GM12878 (cell line): ENCODE measurements at regions not wholly inside any gene's neighbourhood (a gene's known extent, or its start where the extent isn't known, plus 50 kb on each side); places are given as distances from the start of the nearest gene placed in this dataset.

ENCODE experiments used
- CEBPZ ChIP-seq: fragments of 150-350 bp; IDR thresholded peaks from 2 replicates; pipeline ENCODE4 v1.6.1; 2016; ENCODE audit warnings: low read depth, low read length
- E4F1 ChIP-seq: fragments of 450-650 bp; IDR thresholded peaks from 2 replicates; pipeline ENCODE4 v1.6.1; 2018; ENCODE audit warnings: borderline replicate concordance, mild to moderate bottlenecking; ENCODE audit not compliant: partially characterized antibody
- EED ChIP-seq: sonication (generic); IDR thresholded peaks from 2 replicates; pipeline ENCODE4 v1.6.1; 2016; ENCODE audit warnings: antibody characterized with exemption, low read depth
- HDAC2 ChIP-seq: fragments of 200-600 bp; sonication (generic); IDR thresholded peaks from 2 replicates; pipeline ENCODE4 v1.6.1; 2017
- RCOR1 ChIP-seq: conservative IDR thresholded peaks from 2 replicates; pipeline ENCODE4 v1.6.1; 2012; ENCODE audit warnings: low read depth, low read length, improper control_type of control experiment
- YY1 ChIP-seq: IDR thresholded peaks from 2 replicates; pipeline ENCODE4 v1.6.1; 2011; ENCODE audit warnings: low read depth, mild to moderate bottlenecking, low read length
- TF ChIP-seq, protein P1 (sequence below): fragments of 450-650 bp; IDR thresholded peaks from 2 replicates; pipeline ENCODE4 v1.6.1; 2017; ENCODE audit warnings: antibody characterized with exemption, mild to moderate bottlenecking, moderate library complexity

GRCh38 chr3:71926616-71927015 is 141.7 kb upstream of the PROK2 start (continued):
- TF ChIP-seq, protein P1, sequence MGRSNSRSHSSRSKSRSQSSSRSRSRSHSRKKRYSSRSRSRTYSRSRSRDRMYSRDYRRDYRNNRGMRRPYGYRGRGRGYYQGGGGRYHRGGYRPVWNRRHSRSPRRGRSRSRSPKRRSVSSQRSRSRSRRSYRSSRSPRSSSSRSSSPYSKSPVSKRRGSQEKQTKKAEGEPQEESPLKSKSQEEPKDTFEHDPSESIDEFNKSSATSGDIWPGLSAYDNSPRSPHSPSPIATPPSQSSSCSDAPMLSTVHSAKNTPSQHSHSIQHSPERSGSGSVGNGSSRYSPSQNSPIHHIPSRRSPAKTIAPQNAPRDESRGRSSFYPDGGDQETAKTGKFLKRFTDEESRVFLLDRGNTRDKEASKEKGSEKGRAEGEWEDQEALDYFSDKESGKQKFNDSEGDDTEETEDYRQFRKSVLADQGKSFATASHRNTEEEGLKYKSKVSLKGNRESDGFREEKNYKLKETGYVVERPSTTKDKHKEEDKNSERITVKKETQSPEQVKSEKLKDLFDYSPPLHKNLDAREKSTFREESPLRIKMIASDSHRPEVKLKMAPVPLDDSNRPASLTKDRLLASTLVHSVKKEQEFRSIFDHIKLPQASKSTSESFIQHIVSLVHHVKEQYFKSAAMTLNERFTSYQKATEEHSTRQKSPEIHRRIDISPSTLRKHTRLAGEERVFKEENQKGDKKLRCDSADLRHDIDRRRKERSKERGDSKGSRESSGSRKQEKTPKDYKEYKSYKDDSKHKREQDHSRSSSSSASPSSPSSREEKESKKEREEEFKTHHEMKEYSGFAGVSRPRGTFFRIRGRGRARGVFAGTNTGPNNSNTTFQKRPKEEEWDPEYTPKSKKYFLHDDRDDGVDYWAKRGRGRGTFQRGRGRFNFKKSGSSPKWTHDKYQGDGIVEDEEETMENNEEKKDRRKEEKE: no peak
- TF ChIP-seq CEBPZ (no peak), YY1 (no peak), E4F1 (no peak), RCOR1 (no peak), HDAC2 (no peak), EED (no peak)
